Fibroblast of lung (primary cell): ENCODE measurements at regions not wholly inside any gene's neighbourhood (a gene's known extent, or its start where the extent isn't known, plus 50 kb on each side); places are given as distances from the start of the nearest gene placed in this dataset.

Source experiments
- DNase-seq, 2 donors: peaks; one replicate each; pipeline versions ENCODE4 v3.0.0 to v3.0.0-alpha.2; 2010; ENCODE audit warnings: low read depth in 2 of 2
- H2AFZ ChIP-seq: 2 replicates; pipeline ENCODE4 v1.5.1; 2012; ENCODE audit warnings: low read length, control low read depth, inconsistent platforms
- H3K27ac ChIP-seq: 2 replicates; pipeline ENCODE4 v1.5.1; 2011; ENCODE audit warnings: low read length, control low read depth; ENCODE audit not compliant: insufficient read depth
- H3K27me3 ChIP-seq: 2 replicates; pipeline ENCODE4 v1.5.1; 2011; ENCODE audit warnings: mild to moderate bottlenecking, low read length; ENCODE audit not compliant: control insufficient read depth, insufficient read depth
- H3K36me3 ChIP-seq: 2 replicates; pipeline ENCODE4 v1.5.1; 2011; ENCODE audit warnings: low read length; ENCODE audit not compliant: control insufficient read depth, insufficient read depth
- H3K4me1 ChIP-seq: 2 replicates; pipeline ENCODE4 v1.5.1; 2011; ENCODE audit warnings: low read length; ENCODE audit not compliant: control insufficient read depth, insufficient read depth; ENCODE audit errors: extremely low read depth
- H3K4me2 ChIP-seq: 2 replicates; pipeline ENCODE4 v1.5.1; 2011; ENCODE audit warnings: low read length, control low read depth; ENCODE audit not compliant: insufficient read depth; ENCODE audit errors: extremely low read depth
- H3K4me3 ChIP-seq, 4 experiments: fragments of 200-600 bp in 1 of 4; sonication (generic) in 1 of 4; replicated peaks in 1 of 4; 2 replicates each; pipeline ENCODE4 v1.5.1; 2011 to 2016; ENCODE audit warnings: low read length in 4 of 4, low read depth in 3 of 4, mild to moderate bottlenecking in 3 of 4, control low read depth in 2 of 4, inconsistent platforms in 1 of 4, mixed read lengths in 1 of 4; ENCODE audit not compliant: insufficient read depth in 1 of 4; ENCODE audit errors: control extremely low read depth in 1 of 4
- H3K79me2 ChIP-seq: 2 replicates; pipeline ENCODE4 v1.5.1; 2012; ENCODE audit warnings: mild to moderate bottlenecking, low read length, inconsistent platforms; ENCODE audit not compliant: control insufficient read depth, insufficient read depth
- H3K9ac ChIP-seq: 2 replicates; pipeline ENCODE4 v1.5.1; 2011; ENCODE audit warnings: mild to moderate bottlenecking, low read length, control low read depth; ENCODE audit not compliant: insufficient read depth
- H3K9me3 ChIP-seq: 2 replicates; pipeline ENCODE4 v1.5.1; 2012; ENCODE audit warnings: low read depth, low read length; ENCODE audit not compliant: control insufficient read depth, insufficient read depth
- H4K20me1 ChIP-seq: 2 replicates; pipeline ENCODE4 v1.5.1; 2011; ENCODE audit warnings: low read length; ENCODE audit not compliant: control insufficient read depth, insufficient read depth; ENCODE audit errors: extremely low read depth
- EZH2 ChIP-seq: IDR thresholded peaks from 2 replicates; pipeline ENCODE4 v1.5.1; 2012; ENCODE audit warnings: low read length, control low read depth, mild to moderate bottlenecking; ENCODE audit errors: missing control alignments
- TF ChIP-seq, protein P1 (sequence below), 2 donors: IDR thresholded peaks in 1 of 2; conservative IDR thresholded peaks in 1 of 2; 1 replicate in 1 of 2; 2 replicates in 1 of 2; pipeline ENCODE4 v1.5.1; 2011 to 2012; ENCODE audit warnings: low read length in 2 of 2, control low read depth in 1 of 2, inconsistent platforms in 1 of 2, low read depth in 1 of 2, mild to moderate bottlenecking in 1 of 2

GRCh38 chr13:81140675-81141074 lies 799.7 kb upstream of the SPRY2 start:
- no peak overlapping the region for H3K9ac ChIP-seq
- no peak overlapping the region for H3K27ac ChIP-seq
- no peaks in the 10 kb centered on the region for H3K36me3 ChIP-seq
- H3K4me3 ChIP-seq, result no peak overlapping the region
- no peaks in the 10 kb centered on the region for H4K20me1 ChIP-seq
- H3K27me3 ChIP-seq, result no peaks in the 10 kb centered on the region
- no peak for DNase-seq
- H2AFZ ChIP-seq, result no peak overlapping the region
- no peaks in the 10 kb centered on the region for H3K9me3 ChIP-seq
- no peaks in the 10 kb centered on the region for H3K4me1 ChIP-seq
- no peaks in the 10 kb centered on the region for H3K79me2 ChIP-seq
- TF ChIP-seq EZH2, result no peak
- TF ChIP-seq, protein P1, sequence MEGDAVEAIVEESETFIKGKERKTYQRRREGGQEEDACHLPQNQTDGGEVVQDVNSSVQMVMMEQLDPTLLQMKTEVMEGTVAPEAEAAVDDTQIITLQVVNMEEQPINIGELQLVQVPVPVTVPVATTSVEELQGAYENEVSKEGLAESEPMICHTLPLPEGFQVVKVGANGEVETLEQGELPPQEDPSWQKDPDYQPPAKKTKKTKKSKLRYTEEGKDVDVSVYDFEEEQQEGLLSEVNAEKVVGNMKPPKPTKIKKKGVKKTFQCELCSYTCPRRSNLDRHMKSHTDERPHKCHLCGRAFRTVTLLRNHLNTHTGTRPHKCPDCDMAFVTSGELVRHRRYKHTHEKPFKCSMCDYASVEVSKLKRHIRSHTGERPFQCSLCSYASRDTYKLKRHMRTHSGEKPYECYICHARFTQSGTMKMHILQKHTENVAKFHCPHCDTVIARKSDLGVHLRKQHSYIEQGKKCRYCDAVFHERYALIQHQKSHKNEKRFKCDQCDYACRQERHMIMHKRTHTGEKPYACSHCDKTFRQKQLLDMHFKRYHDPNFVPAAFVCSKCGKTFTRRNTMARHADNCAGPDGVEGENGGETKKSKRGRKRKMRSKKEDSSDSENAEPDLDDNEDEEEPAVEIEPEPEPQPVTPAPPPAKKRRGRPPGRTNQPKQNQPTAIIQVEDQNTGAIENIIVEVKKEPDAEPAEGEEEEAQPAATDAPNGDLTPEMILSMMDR (conservative IDR thresholded peaks at IDR 0.05 in 1 of 2, IDR thresholded peaks at IDR 0.05 in 1 of 2; ENCODE audit: low read depth in 1 of 2, low read length in 2 of 2), result no peak
- no peak overlapping the region for H3K4me2 ChIP-seq

DNA sequence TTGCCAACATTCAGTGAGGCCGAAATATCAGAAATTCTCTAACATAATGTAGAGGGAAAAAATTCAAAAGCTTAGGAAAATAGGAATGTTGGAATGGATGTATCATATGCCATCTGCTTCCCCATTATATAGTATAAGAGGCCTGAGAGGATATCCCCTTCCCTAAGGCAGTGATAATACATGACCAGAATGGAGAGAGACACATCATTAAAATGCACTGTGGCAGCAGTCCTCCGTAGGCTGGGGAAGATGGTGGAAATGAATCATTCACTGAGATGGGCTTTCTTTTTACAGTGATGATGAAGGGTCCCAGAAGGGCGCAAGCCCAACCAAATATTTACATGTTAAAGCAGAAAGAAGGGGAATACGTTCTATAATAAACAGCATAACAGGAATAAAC lies 799.1 kb upstream of the SPRY2 start:
- Histone ChIP-seq H3K36me3 (no peaks in the 10 kb centered on the region), H3K9me3 (no peaks in the 10 kb centered on the region), H3K4me3 (no peak overlapping the region), H4K20me1 (no peaks in the 10 kb centered on the region), H3K4me2 (no peak overlapping the region), H3K27me3 (no peaks in the 10 kb centered on the region), H3K4me1 (no peaks in the 10 kb centered on the region), H3K79me2 (no peaks in the 10 kb centered on the region), H2AFZ (no peak overlapping the region), H3K27ac (no peak overlapping the region), H3K9ac (no peak overlapping the region)
- no peak for DNase-seq
- TF ChIP-seq EZH2, result no peak
- TF ChIP-seq, protein P1 (conservative IDR thresholded peaks at IDR 0.05 in 1 of 2, IDR thresholded peaks at IDR 0.05 in 1 of 2; ENCODE audit: low read depth in 1 of 2, low read length in 2 of 2), result no peak

GRCh38 chr13:81138353-81138980 lies 797.5 kb upstream of the SPRY2 start:
- TF ChIP-seq EZH2, result no peak
- TF ChIP-seq, protein P1 (conservative IDR thresholded peaks at IDR 0.05 in 1 of 2, IDR thresholded peaks at IDR 0.05 in 1 of 2; ENCODE audit: low read depth in 1 of 2, low read length in 2 of 2), result no peak
- Histone ChIP-seq H3K9ac (no peak overlapping the region), H3K27ac (no peak overlapping the region), H3K4me1 (no peaks in the 10 kb centered on the region), H3K36me3 (no peaks in the 10 kb centered on the region), H3K9me3 (no peaks in the 10 kb centered on the region), H4K20me1 (no peaks in the 10 kb centered on the region), H3K4me3 (no peak overlapping the region), H3K79me2 (no peaks in the 10 kb centered on the region), H2AFZ (no peak overlapping the region), H3K27me3 (no peaks in the 10 kb centered on the region), H3K4me2 (no peak overlapping the region)
- DNase-seq, result no peak
